ENCODE measurements at regions not wholly inside any gene's neighbourhood (a gene's known extent, or its start where the extent isn't known, plus 50 kb on each side); places are given as distances from the start of the nearest gene placed in this dataset.

GRCh38 chr10:29783201-29783947 is 148.6 kb upstream of the SVIL start (continued):
- TF ChIP-seq CTCF (IDR thresholded peaks at IDR 0.05; ENCODE audit: low read depth, low read length, missing input control) = no peak
- TF ChIP-seq TAF1 (conservative IDR thresholded peaks at IDR 0.05) = no peak
- no peak for TF ChIP-seq NR2F2 (IDR thresholded peaks at IDR 0.05)
- TF ChIP-seq GABPA (IDR thresholded peaks at IDR 0.05 in 1 of 2, conservative IDR thresholded peaks at IDR 0.05 in 1 of 2) = no peak

- DNase-seq (ENCODE audit: low spot score) = no peak
- Histone ChIP-seq H3K36me3 (ENCODE audit: control insufficient read depth in 4 of 4, insufficient read depth in 3 of 4, low read depth in 1 of 4, low read length in 3 of 4) (no peaks in the 10 kb centered on the region), H3K4me3 (ENCODE audit: low read depth in 1 of 3, low read length in 3 of 3) (no peak overlapping the region), H3K27ac (ENCODE audit: low read depth in 1 of 2, low read length in 2 of 2) (no peak overlapping the region), H3K9ac (ENCODE audit: low read depth in 1 of 2, low read length in 2 of 2) (no peak overlapping the region), H3K4me1 (ENCODE audit: control insufficient read depth in 4 of 4, insufficient read depth in 4 of 4, low read length in 3 of 4) (no peaks in the 10 kb centered on the region), H3K27me3 (ENCODE audit: control insufficient read depth in 4 of 4, insufficient read depth in 4 of 4, low read length in 3 of 4) (no peaks in the 10 kb centered on the region), H3K9me3 (ENCODE audit: control insufficient read depth in 4 of 4, low read length in 3 of 4) (no peaks in the 10 kb centered on the region)
- no peak for TF ChIP-seq ATF3 (IDR thresholded peaks at IDR 0.05)
- TF ChIP-seq REST (IDR thresholded peaks at IDR 0.05) = no peak
- TF ChIP-seq HNF4G (IDR thresholded peaks at IDR 0.05) = no peak
- no peak for TF ChIP-seq TAF1 (conservative IDR thresholded peaks at IDR 0.05)
- no peak for TF ChIP-seq HNF4A (conservative IDR thresholded peaks at IDR 0.05)
- no peak for TF ChIP-seq SP1 (IDR thresholded peaks at IDR 0.05)
- TF ChIP-seq GABPA (IDR thresholded peaks at IDR 0.05 in 1 of 2, conservative IDR thresholded peaks at IDR 0.05 in 1 of 2) = no peak
- no peak for TF ChIP-seq JUND (IDR thresholded peaks at IDR 0.05)
- no peak for TF ChIP-seq FOXA2 (IDR thresholded peaks at IDR 0.05)
- TF ChIP-seq RAD21 (IDR thresholded peaks at IDR 0.05) = no peak
- no peak for TF ChIP-seq YY1 (IDR thresholded peaks at IDR 0.05)
- no peak for TF ChIP-seq EGR1 (IDR thresholded peaks at IDR 0.05; ENCODE audit: low read depth in 2 of 2)
- TF ChIP-seq ZBTB33 (IDR thresholded peaks at IDR 0.05) = no peak
- TF ChIP-seq MAX (IDR thresholded peaks at IDR 0.05) = no peak
- WGBS = 91% methylated on average over 3 of the region's 3 CpGs
These were observed 145.9 kb upstream of the SVIL start for GRCh38 chr10:29780639-29781038.
